IPS-20b (cell line): ENCODE measurements at regions not wholly inside any gene's neighbourhood (a gene's known extent, or its start where the extent isn't known, plus 50 kb on each side); places are given as distances from the start of the nearest gene placed in this dataset.

Experiments used
- H3K27ac ChIP-seq: one replicate; pipeline ENCODE4 v1.5.1; 2013; ENCODE audit warnings: low read length
- H3K27me3 ChIP-seq: 2 replicates; pipeline ENCODE4 v1.6.1; 2013; ENCODE audit warnings: mild to moderate bottlenecking, low read length, inconsistent platforms; ENCODE audit not compliant: insufficient read depth
- H3K36me3 ChIP-seq: 2 replicates; pipeline ENCODE4 v1.6.1; 2013; ENCODE audit warnings: low read depth, mild to moderate bottlenecking, inconsistent platforms, low read length, moderate library complexity; ENCODE audit not compliant: insufficient read depth
- H3K4me1 ChIP-seq: 2 replicates; pipeline ENCODE4 v1.6.1; 2013; ENCODE audit warnings: mild to moderate bottlenecking, control low read depth, inconsistent platforms, low read length, moderate library complexity; ENCODE audit not compliant: insufficient read depth
- H3K4me3 ChIP-seq: 2 replicates; pipeline ENCODE4 v1.5.1; 2013; ENCODE audit warnings: mild to moderate bottlenecking, low read length, inconsistent platforms
- H3K9ac ChIP-seq: 2 replicates; pipeline ENCODE4 v1.6.1; 2013; ENCODE audit warnings: low read depth, mild to moderate bottlenecking, inconsistent platforms, low read length, moderate library complexity
- H3K9me3 ChIP-seq: 2 replicates; pipeline ENCODE4 v1.6.1; 2013; ENCODE audit warnings: mild to moderate bottlenecking, low read depth, low read length, inconsistent platforms; ENCODE audit not compliant: insufficient read depth

GRCh38 chr16:85192238-85193114 lies 80.2 kb upstream of the CIBAR2 start:
- Histone ChIP-seq H3K4me3 (no peak overlapping the region), H3K27me3 (no peaks in the 10 kb centered on the region), H3K4me1 (0 out of 2 replicates have a peak, but pooled peaks cover 3% of the 10 kb centered on the region), H3K9ac (no peak overlapping the region), H3K36me3 (no peaks in the 10 kb centered on the region), H3K9me3 (no peaks in the 10 kb centered on the region), H3K27ac (no peak overlapping the region)

GRCh38 chr16:85193115-85193493 lies 80.8 kb upstream of the CIBAR2 start:
- Histone ChIP-seq H3K36me3 (no peaks in the 10 kb centered on the region), H3K9ac (no peak overlapping the region), H3K4me1 (0 out of 2 replicates have a peak, but pooled peaks cover 3% of the 10 kb centered on the region), H3K27me3 (no peaks in the 10 kb centered on the region), H3K9me3 (no peaks in the 10 kb centered on the region), H3K27ac (no peak overlapping the region), H3K4me3 (no peak overlapping the region)

GRCh38 chr16:85193876-85194275 lies 81.6 kb upstream of the CIBAR2 start:
- no peak overlapping the region for H3K4me3 ChIP-seq
- no peak overlapping the region for H3K9ac ChIP-seq
- no peak overlapping the region for H3K27ac ChIP-seq
- no peaks in the 10 kb centered on the region for H3K9me3 ChIP-seq
- no peaks in the 10 kb centered on the region for H3K36me3 ChIP-seq
- no peaks in the 10 kb centered on the region for H3K27me3 ChIP-seq
- H3K4me1 ChIP-seq: 0 out of 2 replicates have a peak, but pooled peaks cover 3% of the 10 kb centered on the region

DNA sequence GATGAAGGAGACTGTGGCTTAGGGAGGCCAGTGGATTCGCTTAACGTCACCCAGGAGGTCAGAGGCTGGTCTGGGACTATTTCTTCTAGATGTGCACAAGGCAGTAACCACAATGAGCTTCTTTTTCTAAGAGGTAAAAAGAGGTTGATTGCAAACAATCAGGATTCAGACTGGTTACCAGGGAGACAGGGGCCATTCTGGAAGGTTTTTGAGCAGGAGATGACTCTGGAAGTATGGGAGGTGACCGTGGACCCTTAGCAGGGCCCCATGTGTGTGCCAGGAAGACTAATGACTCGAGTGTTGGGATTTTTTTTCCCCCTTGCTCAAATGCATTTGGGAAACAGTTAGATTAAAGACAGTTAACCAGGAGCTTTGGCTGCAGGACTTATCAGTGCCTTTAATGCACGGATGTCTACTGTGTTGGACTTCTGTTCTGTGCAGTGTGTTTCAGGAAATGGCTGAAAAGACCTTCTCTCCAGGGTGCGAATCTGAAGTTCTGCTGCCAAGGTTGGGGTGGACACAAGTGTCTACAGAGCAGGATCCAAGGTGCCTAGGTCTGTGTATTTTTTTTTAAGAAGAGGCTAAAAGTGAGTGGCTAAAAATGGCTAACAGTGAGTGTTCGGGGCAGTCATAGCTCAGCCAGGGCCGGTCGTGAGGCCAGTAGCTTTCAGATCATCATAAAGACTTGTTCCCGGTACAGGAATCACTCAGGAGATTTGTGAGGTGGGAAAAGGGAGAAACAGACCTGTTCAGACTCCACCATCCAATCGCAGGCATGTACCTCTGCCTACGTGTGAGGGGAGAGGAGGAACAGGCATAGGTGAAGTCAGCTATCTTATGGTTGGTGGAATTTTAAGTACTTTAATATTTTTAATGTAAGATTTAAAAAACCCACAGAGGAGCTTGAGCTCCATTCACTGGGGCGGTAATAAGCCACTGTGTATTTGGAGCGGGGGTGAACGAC lies 82.3 kb upstream of the CIBAR2 start:
- H3K9ac ChIP-seq: no peak overlapping the region
- H3K27ac ChIP-seq: no peak overlapping the region
- no peaks in the 10 kb centered on the region for H3K27me3 ChIP-seq
- H3K36me3 ChIP-seq: no peaks in the 10 kb centered on the region
- no peaks in the 10 kb centered on the region for H3K9me3 ChIP-seq
- H3K4me3 ChIP-seq: no peak overlapping the region
- 0 out of 2 replicates have a peak, but pooled peaks cover 3% of the 10 kb centered on the region for H3K4me1 ChIP-seq

DNA sequence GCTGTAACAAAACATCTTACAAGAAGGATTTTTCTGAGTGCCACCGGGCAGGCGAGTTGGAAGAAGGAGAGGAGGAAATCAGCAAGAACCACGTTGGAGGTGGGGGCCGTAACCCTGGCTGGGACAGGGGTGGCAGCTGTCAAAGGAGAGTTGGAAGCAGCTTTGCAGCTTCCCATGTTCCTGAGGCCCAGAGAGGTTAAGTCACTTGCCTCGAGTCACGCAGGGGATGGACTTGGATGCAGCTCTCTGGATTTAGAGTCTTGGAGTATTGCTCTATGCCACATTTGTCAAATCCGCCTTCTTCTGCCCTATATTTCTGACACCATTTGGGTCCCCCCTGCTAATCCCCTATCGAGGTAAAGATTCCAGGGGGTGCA lies 83.0 kb upstream of the CIBAR2 start:
- no peak overlapping the region for H3K9ac ChIP-seq
- H3K27ac ChIP-seq: no peak overlapping the region
- H3K27me3 ChIP-seq: no peaks in the 10 kb centered on the region
- no peaks in the 10 kb centered on the region for H3K36me3 ChIP-seq
- H3K4me1 ChIP-seq: 0 out of 2 replicates have a peak, but pooled peaks cover 3% of the 10 kb centered on the region
- no peak overlapping the region for H3K4me3 ChIP-seq
- H3K9me3 ChIP-seq: no peaks in the 10 kb centered on the region

DNA sequence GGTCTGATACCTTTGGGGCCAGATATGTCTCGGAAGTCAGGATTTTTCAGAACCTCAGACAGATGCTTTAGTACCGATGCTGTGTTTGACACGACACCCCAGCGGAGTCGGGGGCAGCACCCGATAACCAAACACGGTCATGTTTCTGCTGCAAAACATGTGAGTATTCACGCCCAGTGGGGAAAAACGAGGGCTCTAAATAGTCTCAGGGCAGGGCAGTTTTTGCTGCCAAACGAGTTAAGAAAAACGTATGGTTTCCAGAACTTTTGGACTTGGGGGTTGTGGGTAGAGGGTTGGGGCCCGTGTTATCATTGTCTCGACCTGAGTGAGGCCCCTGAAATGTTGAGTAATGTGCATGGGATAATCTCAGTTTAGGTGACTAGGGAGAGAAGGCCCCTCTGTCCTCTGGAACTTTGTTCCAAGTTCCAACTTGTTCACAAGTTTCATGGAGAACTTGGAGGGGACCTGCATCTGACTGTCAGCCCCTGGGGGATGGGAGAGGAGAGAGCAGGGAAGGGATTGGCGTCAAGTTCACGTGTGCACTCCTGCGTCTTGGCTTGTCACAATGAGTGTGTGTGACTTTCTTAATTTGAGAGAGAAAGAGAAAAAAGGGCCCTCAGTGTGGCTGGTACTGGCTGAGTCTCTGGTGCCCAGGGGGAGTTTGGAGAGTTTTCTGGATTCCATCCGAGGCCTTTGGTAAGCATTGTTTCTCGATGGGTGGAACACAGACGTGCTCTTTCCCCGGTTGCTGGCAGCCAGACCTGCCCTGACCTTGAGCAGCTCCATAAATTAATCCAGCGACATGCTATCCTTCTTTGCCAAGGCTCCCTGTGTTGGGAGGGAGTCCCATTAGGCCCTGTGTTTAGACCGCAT lies 83.9 kb upstream of the CIBAR2 start:
- Histone ChIP-seq H3K9ac (no peak overlapping the region), H3K36me3 (no peaks in the 10 kb centered on the region), H3K27ac (no peak overlapping the region), H3K27me3 (no peaks in the 10 kb centered on the region), H3K9me3 (no peaks in the 10 kb centered on the region), H3K4me1 (no peaks in the 10 kb centered on the region), H3K4me3 (no peak overlapping the region)

DNA sequence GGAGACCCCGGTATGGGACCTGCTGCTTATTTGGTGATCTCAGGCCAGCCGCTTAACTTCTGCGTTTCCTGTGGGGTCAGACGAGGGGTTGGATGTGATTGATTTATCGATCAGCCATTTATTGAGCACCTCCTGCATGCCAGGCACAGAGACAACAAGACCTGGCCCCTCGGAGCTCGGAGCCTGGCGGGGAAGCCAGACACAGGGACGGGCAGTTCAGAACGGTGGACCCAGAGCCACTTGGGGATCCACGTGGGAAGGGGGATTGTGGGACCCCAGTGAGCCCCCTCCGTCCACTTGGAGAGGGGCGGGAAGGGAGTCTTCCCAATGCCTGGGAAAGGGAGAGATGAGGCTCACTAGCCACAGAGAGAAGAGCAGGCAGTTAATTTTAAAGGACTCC lies 84.7 kb upstream of the CIBAR2 start:
- Histone ChIP-seq H3K27ac (no peak overlapping the region), H3K27me3 (no peaks in the 10 kb centered on the region), H3K9ac (no peak overlapping the region), H3K9me3 (no peaks in the 10 kb centered on the region), H3K4me3 (no peak overlapping the region), H3K4me1 (peaks cover 6% of the 10 kb centered on the region; the same call in 1 of the 2 replicates), H3K36me3 (no peaks in the 10 kb centered on the region)

DNA sequence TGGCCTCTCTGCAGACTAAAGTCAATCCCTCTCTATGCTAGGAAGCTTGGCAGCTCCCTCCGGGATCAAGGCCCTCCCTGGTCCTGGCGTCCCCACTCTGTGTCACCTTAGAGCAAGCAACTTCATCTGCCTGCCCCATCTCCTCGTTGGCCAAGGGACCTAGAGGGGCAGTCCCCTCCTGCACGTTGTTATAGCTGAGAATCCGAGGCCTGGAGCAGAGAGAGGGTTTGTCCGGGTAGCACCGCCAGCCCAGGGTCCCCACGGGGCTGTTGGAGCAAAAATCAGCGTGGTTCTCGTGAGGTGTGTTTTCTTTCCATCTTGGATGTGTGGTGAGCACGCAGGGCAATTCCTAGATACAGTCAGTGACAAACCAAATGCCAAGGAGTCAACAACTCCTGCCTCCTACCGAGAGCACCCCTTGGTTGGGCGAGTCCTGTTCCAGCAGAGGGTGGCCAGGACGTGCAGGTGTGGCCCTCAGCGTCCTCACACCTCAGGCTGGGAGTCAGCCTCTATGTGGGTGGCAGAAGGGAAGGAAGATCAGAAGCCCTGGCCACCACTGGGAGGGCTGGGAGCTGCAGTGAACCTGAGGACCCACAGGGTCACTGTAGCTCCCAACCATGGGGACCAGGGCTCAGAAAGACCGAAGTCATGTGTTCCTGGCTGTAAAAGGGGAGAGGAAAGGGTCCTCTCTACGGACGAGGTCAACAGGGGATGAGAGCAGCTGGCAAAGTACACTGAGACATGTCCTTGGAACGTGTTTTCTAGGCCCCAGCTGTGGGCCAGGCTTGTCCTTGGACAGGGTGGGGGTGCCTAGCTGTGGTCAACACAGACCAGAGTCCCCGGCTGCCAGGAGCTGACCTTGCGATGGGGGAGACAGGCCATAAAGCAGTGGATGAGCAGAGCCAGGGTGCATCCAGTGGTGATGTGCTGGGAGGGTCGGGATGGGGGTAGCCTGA lies 85.6 kb upstream of the CIBAR2 start:
- Histone ChIP-seq H3K9me3 (no peaks in the 10 kb centered on the region), H3K36me3 (no peaks in the 10 kb centered on the region), H3K4me3 (no peak overlapping the region), H3K27ac (no peak overlapping the region), H3K4me1 (peaks cover 12% of the 10 kb centered on the region; the same call in 1 of the 2 replicates), H3K9ac (no peak overlapping the region), H3K27me3 (no peaks in the 10 kb centered on the region)

DNA sequence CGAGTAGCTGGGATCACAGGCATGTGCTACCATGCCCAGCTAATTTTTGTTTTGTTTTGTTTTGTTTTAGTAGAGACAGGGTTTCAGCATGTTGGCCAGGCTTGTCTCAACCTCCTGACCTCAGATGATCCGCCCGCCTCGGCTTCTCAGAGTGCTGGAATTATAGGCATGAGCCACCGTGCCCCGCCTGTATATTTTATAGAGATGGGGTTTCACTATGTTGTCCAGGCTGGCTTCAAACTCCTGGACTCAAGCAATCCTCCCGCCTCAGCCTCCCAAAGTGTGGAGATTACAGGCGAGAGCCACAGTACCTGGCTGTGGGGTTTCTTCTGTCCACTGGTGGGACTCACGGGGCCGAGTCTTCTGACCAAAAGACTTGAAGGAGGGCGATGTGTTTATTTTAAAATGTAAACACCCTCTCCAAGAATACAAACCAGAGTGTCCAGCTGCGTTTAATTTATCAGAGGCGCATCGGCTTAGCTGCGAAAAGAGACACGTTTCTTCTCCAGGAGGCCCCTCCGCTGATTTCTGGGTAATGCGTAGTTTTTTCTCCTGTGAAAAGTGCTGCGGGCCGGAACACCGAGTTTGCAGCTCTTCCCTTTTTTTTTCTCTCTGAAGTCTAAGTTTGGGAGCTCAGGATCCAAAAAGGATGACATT lies 86.9 kb upstream of the CIBAR2 start:
- Histone ChIP-seq H3K9me3 (no peaks in the 10 kb centered on the region), H3K27me3 (no peaks in the 10 kb centered on the region), H3K4me3 (no peak overlapping the region), H3K27ac (no peak overlapping the region), H3K4me1 (peaks cover 12% of the 10 kb centered on the region; the same call in 1 of the 2 replicates), H3K36me3 (no peaks in the 10 kb centered on the region), H3K9ac (no peak overlapping the region)

GRCh38 chr16:85199880-85200279 lies 87.6 kb upstream of the CIBAR2 start:
- Histone ChIP-seq H3K9me3 (no peaks in the 10 kb centered on the region), H3K27ac (no peak overlapping the region), H3K36me3 (no peaks in the 10 kb centered on the region), H3K27me3 (no peaks in the 10 kb centered on the region), H3K9ac (no peak overlapping the region), H3K4me3 (no peak overlapping the region), H3K4me1 (peaks cover 12% of the 10 kb centered on the region; the same call in 1 of the 2 replicates)
